ENCODE measurements at regions not wholly inside any gene's neighbourhood (a gene's known extent, or its start where the extent isn't known, plus 50 kb on each side); places are given as distances from the start of the nearest gene placed in this dataset.

- TF ChIP-seq POLR2A (IDR thresholded peaks at IDR 0.05; ENCODE audit: low read depth, low read length) = no peak
- no peak for TF ChIP-seq RAD21 (IDR thresholded peaks at IDR 0.05; ENCODE audit: low read length)
- no peak for TF ChIP-seq CTCF (conservative IDR thresholded peaks at IDR 0.05; ENCODE audit: low read depth, low read length)
- TF ChIP-seq CHD1 (IDR thresholded peaks at IDR 0.05; ENCODE audit: low read depth, low read length) = no peak
- no peak for TF ChIP-seq RCOR1 (IDR thresholded peaks at IDR 0.05; ENCODE audit: insufficient replicate concordance, low read length)
- no peak for TF ChIP-seq USF2 (IDR thresholded peaks at IDR 0.05; ENCODE audit: low read depth, low read length)
- no peak for TF ChIP-seq FOS (IDR thresholded peaks at IDR 0.05; ENCODE audit: low read depth, low read length)
- no peak for TF ChIP-seq MAFK (IDR thresholded peaks at IDR 0.05; ENCODE audit: low read depth, low read length)
- TF ChIP-seq MAZ (IDR thresholded peaks at IDR 0.05; ENCODE audit: borderline replicate concordance, low read depth, low read length) = no peak
- TF ChIP-seq CEBPB (IDR thresholded peaks at IDR 0.05; ENCODE audit: low read depth, low read length) = no peak
- no peak for TF ChIP-seq BHLHE40 (IDR thresholded peaks at IDR 0.05; ENCODE audit: low read depth, low read length)
- TF ChIP-seq ELK1 (IDR thresholded peaks at IDR 0.05; ENCODE audit: borderline replicate concordance, low read depth, low read length) = no peak
- TF ChIP-seq RFX5 (IDR thresholded peaks at IDR 0.05; ENCODE audit: low read depth, low read length) = no peak
Measured at GRCh38 chr12:102763471-102763870, 153.6 kb downstream of the PAH start.
